HepG2 (cell line): ENCODE measurements at regions not wholly inside any gene's neighbourhood (a gene's known extent, or its start where the extent isn't known, plus 50 kb on each side); places are given as distances from the start of the nearest gene placed in this dataset.

Experiments
- ATAC-seq: fragments of 200-7000 bp; cut with Tn5 transposase; 3 replicates; pipeline ENCODE4 v1.9.1; 2020; ENCODE audit warnings: mild to moderate bottlenecking, moderate library complexity
- BruUV-seq: library from RNA; stranded (reverse); fragments of 400-500 nt; replicated peaks from 2 replicates; lab custom pipeline; 2021; lab: Mats Ljungman, UMichigan
- CTCF ChIA-PET: fragments of 300-600 bp; formaldehyde crosslinking; extraction: SDS; loops from one replicate; lab custom pipeline; 2021; ENCODE audit warnings: low total read pairs, inconsistent platforms, low intra/inter-chr PET ratio; lab: Yijun Ruan, JAX
- POLR2A ChIA-PET: fragments of 350-600 bp; sonication (Branson Sonifier 250); formaldehyde crosslinking; loops from one replicate; lab custom pipeline; 2020; ENCODE audit warnings: antibody characterized with exemption, inconsistent platforms; lab: Yijun Ruan, JAX
- DNase-seq: peaks from one replicate; pipeline ENCODE4 v3.0.0-alpha.2; 2015; ENCODE audit warnings: low spot score
- FAIRE-seq: peaks from 3 replicates; lab custom pipeline; 2011; peaks lifted over from hg19 to GRCh38; lab: Jason Lieb, UNC
- H2AFZ ChIP-seq: one replicate; pipeline ENCODE4 v1.6.1; 2011; ENCODE audit warnings: low read length, inconsistent platforms
- H3K27ac ChIP-seq: fragments of 300-600 bp; 3 replicates; pipeline ENCODE4 v1.8.0; 2011; ENCODE audit warnings: mixed run types, mild to moderate bottlenecking, mixed read lengths, low read length, inconsistent platforms; ENCODE audit not compliant: insufficient read depth; ENCODE audit errors: extremely low read length
- H3K27me3 ChIP-seq, 2 experiments: fragments of 200-600 bp in 1 of 2; 2 replicates in 1 of 2; 3 replicates in 1 of 2; pipeline versions ENCODE4 v1.6.0 to v1.8.0; 2011; ENCODE audit warnings: low read length in 2 of 2, mild to moderate bottlenecking in 2 of 2, moderate library complexity in 2 of 2, inconsistent platforms in 1 of 2; ENCODE audit not compliant: insufficient read depth in 2 of 2, control insufficient read depth in 1 of 2
- H3K36me3 ChIP-seq, 2 experiments: fragments of 200-600 bp in 1 of 2; replicated peaks in 1 of 2; 2 replicates in 1 of 2; 3 replicates in 1 of 2; pipeline versions ENCODE4 v1.5.1 to v1.8.0; 2011; ENCODE audit warnings: low read length in 2 of 2, inconsistent platforms in 1 of 2; ENCODE audit not compliant: insufficient read depth in 2 of 2, control insufficient read depth in 1 of 2
- H3K4me1 ChIP-seq: 2 replicates; pipeline ENCODE4 v1.5.1; 2012; ENCODE audit warnings: low read length, inconsistent platforms; ENCODE audit not compliant: insufficient read depth
- H3K4me2 ChIP-seq: 2 replicates; pipeline ENCODE4 v1.6.0; 2011; ENCODE audit warnings: low read depth, low read length, inconsistent platforms
- H3K4me3 ChIP-seq, 3 experiments: fragments of 200-600 bp in 1 of 3; sonication (generic), shearing (Covaris generic) in 1 of 3; replicated peaks in 1 of 3; 2 replicates each; pipeline ENCODE4 v1.5.1; 2011 to 2016; ENCODE audit warnings: low read length in 3 of 3, inconsistent platforms in 2 of 3, low read depth in 2 of 3, mild to moderate bottlenecking in 2 of 3, control low read depth in 1 of 3, mixed read lengths in 1 of 3; ENCODE audit not compliant: insufficient read depth in 1 of 3
- H3K79me2 ChIP-seq: one replicate; pipeline ENCODE4 v1.6.1; 2011; ENCODE audit warnings: low read length, inconsistent platforms; ENCODE audit not compliant: insufficient read depth
- H3K9ac ChIP-seq: 2 replicates; pipeline ENCODE4 v1.6.0; 2011; ENCODE audit warnings: mild to moderate bottlenecking, low read depth, low read length, inconsistent platforms; ENCODE audit not compliant: insufficient read depth
- H3K9me3 ChIP-seq: 2 replicates; pipeline ENCODE4 v1.5.1; 2012; ENCODE audit warnings: mild to moderate bottlenecking, low read length
- H4K20me1 ChIP-seq: 2 replicates; pipeline ENCODE4 v1.6.0; 2011; ENCODE audit warnings: inconsistent platforms, mild to moderate bottlenecking, low read length, moderate library complexity; ENCODE audit not compliant: insufficient read depth
- HOXA7 ChIP-seq: sonication (generic); formaldehyde crosslinking; IDR thresholded peaks from 2 replicates; pipeline ENCODE4 v1.8.1; 2022; ENCODE audit warnings: mild to moderate bottlenecking, missing genetic modification reagents, moderate library complexity
- MAFF ChIP-seq: IDR thresholded peaks from 2 replicates; pipeline ENCODE4 v1.6.1; 2011; ENCODE audit warnings: low read depth, low read length, improper control_type of control experiment
- MAFK ChIP-seq, 2 experiments: IDR thresholded peaks in 1 of 2; conservative IDR thresholded peaks in 1 of 2; 2 replicates each; pipeline ENCODE4 v1.6.1; 2011; ENCODE audit warnings: improper control_type of control experiment in 2 of 2, low read length in 2 of 2
- TAF15 ChIP-seq: fragments of 200-400 bp; formaldehyde crosslinking; IDR thresholded peaks from one replicate; pipeline ENCODE4 v1.6.1; 2018; ENCODE audit warnings: mild to moderate bottlenecking, low read depth, low read length; ENCODE audit not compliant: poor library complexity, severe bottlenecking
- XRCC5 ChIP-seq: fragments of 200-400 bp; formaldehyde crosslinking; optimal IDR thresholded peaks from 2 replicates; pipeline ENCODE3; 2017; ENCODE audit warnings: mild to moderate bottlenecking, low read length
- ZEB1 ChIP-seq: IDR thresholded peaks from 2 replicates; pipeline ENCODE4 v1.6.1; 2012; ENCODE audit warnings: mild to moderate bottlenecking, low read depth, inconsistent platforms; ENCODE audit not compliant: insufficient replicate concordance
- ZFP62 ChIP-seq: sonication (generic); formaldehyde crosslinking; IDR thresholded peaks from 2 replicates; pipeline ENCODE4 v1.4.0; 2020; ENCODE audit warnings: missing genetic modification reagents
- ZNF441 ChIP-seq: sonication (generic); formaldehyde crosslinking; IDR thresholded peaks from 2 replicates; pipeline ENCODE4 v1.7.0; 2021; ENCODE audit warnings: missing genetic modification reagents, borderline replicate concordance
- ZNF703 ChIP-seq: sonication (generic); formaldehyde crosslinking; IDR thresholded peaks from 2 replicates; pipeline ENCODE4 v1.5.1; 2020; ENCODE audit warnings: missing genetic modification reagents, mild to moderate bottlenecking, moderate library complexity, borderline replicate concordance
- WGBS: methylation state at CpG from one replicate; pipeline ENCODE4 v1.1.6; 2017; ENCODE audit warnings: low lambda C conversion rate; 5-methylcytosine and 5-hydroxymethylcytosine counted together
- in situ Hi-C: cut with HindIII; loops from 2 replicates; pipeline ENCODE4 v1.10.0; 2017; ENCODE audit warnings: low pct_unique_long_range_greater_than_20kb; ENCODE audit not compliant: extremely low pct_ligation_motif_present
- intact Hi-C: fragments of 100-400 bp; cut with micrococcal nuclease; formaldehyde crosslinking; loops from one replicate; pipeline ENCODE4 v1.10.0; 2022; ENCODE audit not compliant: unreplicated experiment
- TF ChIP-seq, protein P1 (sequence below): sonication (generic); formaldehyde crosslinking; IDR thresholded peaks from 2 replicates; pipeline ENCODE4 v1.4.0; 2020; ENCODE audit warnings: mild to moderate bottlenecking, missing genetic modification reagents
- TF ChIP-seq, protein P2 (sequence below): sonication (generic); formaldehyde crosslinking; IDR thresholded peaks from 2 replicates; pipeline ENCODE4 v1.5.0; 2020; ENCODE audit warnings: missing genetic modification reagents, mild to moderate bottlenecking, borderline replicate concordance

DNA sequence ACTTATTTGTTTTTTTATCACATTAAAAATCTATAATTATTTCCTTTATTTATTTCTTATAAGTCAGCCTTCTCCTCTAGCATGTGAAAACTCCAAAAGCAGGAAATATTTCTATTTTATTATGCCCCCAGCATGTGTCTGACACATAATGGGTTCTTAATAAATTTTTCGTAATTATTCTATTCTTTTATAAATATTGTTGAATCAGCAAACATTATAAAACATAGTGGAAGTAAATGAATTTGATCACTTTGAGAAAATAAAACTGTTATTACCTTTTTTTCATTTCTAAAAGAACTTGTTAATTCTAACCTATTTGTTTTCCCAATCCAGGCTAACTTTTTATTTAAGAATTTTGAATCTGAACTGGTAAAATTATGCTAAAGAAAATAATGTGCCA, 509.1 kb upstream of the PCDH15 start:
- no peaks in the 10 kb centered on the region for H4K20me1 ChIP-seq
- no peak overlapping the region for H3K4me3 ChIP-seq
- no TSS peak for BruUV-seq
- WGBS: 0% methylated on average over 1 of the region's 1 CpG
- no peak for ATAC-seq
- in situ Hi-C loops (no loop called here), intact Hi-C loops (no loop called here)
- H3K9me3 ChIP-seq: no peaks in the 10 kb centered on the region
- H3K4me2 ChIP-seq: no peak overlapping the region
- H3K27me3 ChIP-seq: no peaks in the 10 kb centered on the region
- no peak overlapping the region for H3K27ac ChIP-seq
- FAIRE-seq: no peak
- POLR2A ChIA-PET: no interaction called here
- H3K36me3 ChIP-seq: no peaks in the 10 kb centered on the region
- no peaks in the 10 kb centered on the region for H3K4me1 ChIP-seq
- H3K79me2 ChIP-seq: no peaks in the 10 kb centered on the region
- DNase-seq: no peak
- TF ChIP-seq ZEB1 (no peak), ZFP62 (CRISPR knock-in tag) (no peak), ZNF703 (CRISPR knock-in tag) (no peak), MAFF (peak; percentile 6; the same call in 1 of the 2 replicates), TAF15 (no peak), HOXA7 (CRISPR knock-in tag) (no peak), ZNF441 (CRISPR knock-in tag) (no peak), MAFK (conservative IDR thresholded peaks at IDR 0.05 in 1 of 2, IDR thresholded peaks at IDR 0.05 in 1 of 2; ENCODE audit: low read length in 2 of 2) (peak; percentile 37 to 65; a peak in 3 of 4 replicates), XRCC5 (no peak)
- TF ChIP-seq, protein P1, sequence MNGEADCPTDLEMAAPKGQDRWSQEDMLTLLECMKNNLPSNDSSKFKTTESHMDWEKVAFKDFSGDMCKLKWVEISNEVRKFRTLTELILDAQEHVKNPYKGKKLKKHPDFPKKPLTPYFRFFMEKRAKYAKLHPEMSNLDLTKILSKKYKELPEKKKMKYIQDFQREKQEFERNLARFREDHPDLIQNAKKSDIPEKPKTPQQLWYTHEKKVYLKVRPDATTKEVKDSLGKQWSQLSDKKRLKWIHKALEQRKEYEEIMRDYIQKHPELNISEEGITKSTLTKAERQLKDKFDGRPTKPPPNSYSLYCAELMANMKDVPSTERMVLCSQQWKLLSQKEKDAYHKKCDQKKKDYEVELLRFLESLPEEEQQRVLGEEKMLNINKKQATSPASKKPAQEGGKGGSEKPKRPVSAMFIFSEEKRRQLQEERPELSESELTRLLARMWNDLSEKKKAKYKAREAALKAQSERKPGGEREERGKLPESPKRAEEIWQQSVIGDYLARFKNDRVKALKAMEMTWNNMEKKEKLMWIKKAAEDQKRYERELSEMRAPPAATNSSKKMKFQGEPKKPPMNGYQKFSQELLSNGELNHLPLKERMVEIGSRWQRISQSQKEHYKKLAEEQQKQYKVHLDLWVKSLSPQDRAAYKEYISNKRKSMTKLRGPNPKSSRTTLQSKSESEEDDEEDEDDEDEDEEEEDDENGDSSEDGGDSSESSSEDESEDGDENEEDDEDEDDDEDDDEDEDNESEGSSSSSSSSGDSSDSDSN (CRISPR knock-in tag): no peak
- TF ChIP-seq, protein P2, sequence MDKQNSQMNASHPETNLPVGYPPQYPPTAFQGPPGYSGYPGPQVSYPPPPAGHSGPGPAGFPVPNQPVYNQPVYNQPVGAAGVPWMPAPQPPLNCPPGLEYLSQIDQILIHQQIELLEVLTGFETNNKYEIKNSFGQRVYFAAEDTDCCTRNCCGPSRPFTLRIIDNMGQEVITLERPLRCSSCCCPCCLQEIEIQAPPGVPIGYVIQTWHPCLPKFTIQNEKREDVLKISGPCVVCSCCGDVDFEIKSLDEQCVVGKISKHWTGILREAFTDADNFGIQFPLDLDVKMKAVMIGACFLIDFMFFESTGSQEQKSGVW (CRISPR knock-in tag): no peak
- CTCF ChIA-PET: no interaction called here
- no peak overlapping the region for H3K9ac ChIP-seq
- H2AFZ ChIP-seq: no peak overlapping the region
